AG08395 (cell line): ENCODE measurements at regions not wholly inside any gene's neighbourhood (a gene's known extent, or its start where the extent isn't known, plus 50 kb on each side); places are given as distances from the start of the nearest gene placed in this dataset.

Experiments used
- DNase-seq: peaks from one replicate; pipeline ENCODE4 v3.0.0; 2012; ENCODE audit warnings: mixed read lengths, low spot score

DNA sequence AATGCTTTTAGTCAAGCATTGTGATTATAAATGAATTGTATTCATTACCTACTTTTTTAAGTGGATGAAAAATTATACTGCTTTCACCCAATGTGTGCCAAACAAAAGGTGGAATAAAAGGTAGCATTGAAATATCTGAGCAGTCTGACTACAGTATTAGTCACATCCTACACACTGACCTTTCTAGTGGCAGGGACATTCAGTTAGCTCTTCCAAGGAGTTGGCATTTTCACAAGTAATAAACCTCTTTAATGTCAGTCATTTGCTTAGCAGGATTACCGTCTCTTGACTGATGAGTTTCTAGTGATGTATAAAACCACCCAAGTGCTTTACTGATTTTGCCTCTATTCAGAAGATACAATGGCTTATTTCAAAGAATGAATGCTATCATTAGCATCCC lies 687.9 kb downstream of the ARAP2 start:
- DNase-seq = no peak

- DNase-seq = no peak
Observed at GRCh38 chr4:35559559-35560365, 684.6 kb downstream of the ARAP2 start.

- DNase-seq = no peak
Observed at GRCh38 chr4:35562861-35563260, 681.5 kb downstream of the ARAP2 start.

GRCh38 chr4:35565640-35566039 lies 678.7 kb downstream of the ARAP2 start:
- DNase-seq = no peak

GRCh38 chr4:35591035-35591434 lies 653.3 kb downstream of the ARAP2 start:
- DNase-seq = no peak

GRCh38 chr4:35604252-35604651 lies 640.1 kb downstream of the ARAP2 start:
- DNase-seq = no peak

DNA sequence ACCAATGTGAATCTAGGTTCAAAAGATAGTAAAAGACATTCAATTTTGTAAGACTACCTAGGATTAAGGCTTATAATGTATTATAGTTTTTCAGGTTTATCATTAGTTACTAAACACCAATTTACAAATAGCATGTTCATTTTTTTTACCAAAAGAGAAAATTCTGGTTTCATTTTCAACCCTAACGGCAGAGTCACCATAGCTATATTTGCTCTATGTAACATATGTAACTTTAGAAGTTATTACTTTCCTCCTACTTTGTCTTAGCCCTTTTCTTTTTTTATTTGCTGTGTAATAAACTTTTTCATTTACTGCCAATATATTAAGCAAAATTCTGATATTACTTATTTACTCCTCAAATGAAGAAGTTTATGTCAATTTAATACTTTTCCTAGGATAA lies 639.6 kb downstream of the ARAP2 start:
- no peak for DNase-seq

- DNase-seq = no peak
Observed at GRCh38 chr4:35608205-35608604, 636.1 kb downstream of the ARAP2 start.

- DNase-seq = no peak
Observed at GRCh38 chr4:35614120-35614519, 630.2 kb downstream of the ARAP2 start.

- no peak for DNase-seq
Observed at GRCh38 chr4:35639929-35640328, 604.4 kb downstream of the ARAP2 start.

GRCh38 chr4:35643661-35644060 lies 600.7 kb downstream of the ARAP2 start:
- DNase-seq = no peak

DNA sequence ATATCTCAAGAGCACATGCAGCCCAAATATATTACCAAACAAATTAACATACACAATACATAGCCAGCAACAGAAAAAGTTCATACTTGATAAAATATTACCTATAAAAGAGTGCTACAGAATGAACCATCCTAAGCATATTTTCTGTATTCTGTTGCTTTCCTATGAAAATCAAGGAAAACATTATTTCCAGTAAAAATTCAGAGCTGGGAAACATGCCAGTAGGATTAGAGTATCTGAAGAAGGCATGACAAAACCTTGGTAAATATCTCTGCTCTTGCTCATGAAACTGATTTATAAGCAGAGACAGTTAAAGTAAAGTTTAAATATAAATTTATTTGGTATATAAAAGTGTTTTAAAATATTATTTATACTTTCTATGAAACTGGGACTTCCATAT lies 599.7 kb downstream of the ARAP2 start:
- no peak for DNase-seq

DNA sequence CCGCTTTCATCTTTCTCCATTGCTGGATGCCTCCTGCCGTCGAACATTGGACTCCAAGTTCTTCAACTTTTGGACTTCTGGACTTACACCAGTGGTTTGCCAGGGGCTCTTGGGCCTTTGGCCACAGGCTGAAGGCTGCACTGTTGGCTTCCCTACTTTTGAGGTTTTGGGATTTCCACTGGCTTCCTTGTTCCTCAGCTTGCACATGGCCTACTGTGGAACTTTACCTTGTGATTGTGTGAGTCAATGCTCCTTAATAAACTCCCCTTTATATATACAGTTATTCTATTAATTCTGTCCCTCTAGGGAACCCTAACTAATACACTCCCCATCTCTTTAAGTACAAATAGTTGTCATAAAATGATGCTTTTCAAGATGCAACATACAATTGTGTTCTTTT lies 595.3 kb downstream of the ARAP2 start:
- no peak for DNase-seq

DNA sequence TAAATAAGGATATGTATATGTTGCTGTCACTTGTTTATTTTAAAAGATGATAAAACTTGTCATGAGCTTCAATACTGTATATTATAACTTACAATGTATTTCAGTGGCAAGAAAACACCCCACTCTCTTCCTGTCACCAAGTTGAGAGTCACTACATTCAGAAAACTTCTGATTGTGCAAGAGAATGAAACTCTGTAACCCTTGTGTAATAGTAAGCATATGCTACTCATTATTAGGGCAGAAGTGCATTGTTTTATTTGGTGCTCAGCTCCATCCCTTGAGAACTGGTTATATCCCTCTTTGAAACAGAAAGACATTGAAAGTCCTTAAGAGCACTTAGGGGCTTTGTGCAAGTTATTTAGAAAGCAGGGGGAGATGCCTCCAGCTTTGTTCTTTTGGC lies 594.5 kb downstream of the ARAP2 start:
- no peak for DNase-seq

- DNase-seq = no peak
Observed at GRCh38 chr4:35652197-35652596, 592.1 kb downstream of the ARAP2 start.

DNA sequence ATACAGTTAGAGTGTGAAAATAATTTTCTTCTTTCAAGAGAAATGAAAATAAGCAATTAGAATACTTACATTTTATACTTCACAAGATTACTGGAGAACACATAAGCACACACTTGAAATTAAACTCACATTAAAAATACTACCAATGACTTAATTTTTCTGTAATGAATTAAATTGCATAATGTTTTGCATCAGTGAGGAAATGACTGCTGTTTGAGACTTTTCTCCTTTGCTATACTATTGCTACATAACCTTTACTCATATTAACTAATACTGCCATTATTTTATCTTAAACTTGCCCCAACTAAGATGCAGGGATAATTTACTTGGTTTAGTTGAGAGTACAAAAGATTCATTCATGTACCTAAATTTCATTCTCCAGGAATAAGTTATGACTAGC lies 590.9 kb downstream of the ARAP2 start:
- no peak for DNase-seq

DNA sequence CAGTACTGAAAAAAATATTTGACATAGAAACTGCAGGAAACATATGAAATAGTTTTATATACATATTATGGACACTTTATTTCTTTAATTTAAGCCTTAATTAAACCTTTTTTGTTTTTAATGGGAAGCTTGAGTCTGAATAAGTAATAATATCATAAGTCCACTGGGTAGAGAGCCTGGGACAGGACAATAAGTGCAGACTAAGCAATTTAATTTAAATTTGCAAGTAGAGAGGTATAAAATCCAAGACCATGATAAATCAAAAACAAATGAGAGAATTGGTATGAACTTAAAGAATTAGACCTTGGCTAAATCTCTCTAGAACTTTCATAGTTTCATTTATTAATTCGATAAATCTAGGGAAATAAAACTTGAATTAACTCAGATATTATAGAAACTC lies 571.2 kb downstream of the ARAP2 start:
- no peak for DNase-seq

GRCh38 chr4:35684755-35685154 lies 559.6 kb downstream of the ARAP2 start:
- DNase-seq = no peak

- DNase-seq = no peak
Observed at GRCh38 chr4:35689870-35690269, 554.4 kb downstream of the ARAP2 start.

- DNase-seq = no peak
Observed at GRCh38 chr4:35690271-35690670, 554.0 kb downstream of the ARAP2 start.

GRCh38 chr4:35695003-35695402 lies 549.3 kb downstream of the ARAP2 start:
- no peak for DNase-seq

- no peak for DNase-seq
Observed at GRCh38 chr4:35695421-35695820, 548.9 kb downstream of the ARAP2 start.

GRCh38 chr4:35697210-35697736 lies 547.0 kb downstream of the ARAP2 start:
- DNase-seq = no peak

DNA sequence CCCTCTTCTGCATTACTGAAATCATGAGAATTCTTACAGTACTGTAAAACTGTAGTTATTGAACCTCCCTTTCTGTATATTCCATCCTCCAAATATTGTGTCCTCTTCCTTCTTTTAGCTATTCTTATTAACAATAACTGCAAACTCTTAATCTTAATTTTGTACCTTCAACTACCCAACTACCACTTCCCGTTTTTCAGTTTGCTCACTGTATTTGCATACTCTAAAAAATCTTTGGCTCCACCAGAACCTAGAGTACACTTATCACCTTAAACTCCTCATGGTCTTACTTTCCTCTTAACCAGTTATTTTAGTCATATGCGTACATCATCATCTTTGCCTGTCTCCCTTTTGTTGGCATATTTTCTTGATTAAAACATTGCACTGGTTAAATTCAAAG lies 543.7 kb downstream of the ARAP2 start:
- DNase-seq = no peak
